Nephron (organoid): ENCODE measurements at regions not wholly inside any gene's neighbourhood (a gene's known extent, or its start where the extent isn't known, plus 50 kb on each side); places are given as distances from the start of the nearest gene placed in this dataset.
"Not testable (repeated sequence)": the region's sequence is repeated elsewhere in the genome, so short reads cannot be mapped to it uniquely, and the experiment has no call there.

Experiments used
- H3K27ac Mint-ChIP-seq, 3 experiments: 2 replicates each; pipeline ENCODE4 v1.8.0; 2020; ENCODE audit warnings: mixed read lengths in 3 of 3, mild to moderate bottlenecking in 2 of 3, moderate library complexity in 1 of 3
- H3K27me3 Mint-ChIP-seq: 2 replicates; pipeline ENCODE4 v1.8.0; 2021; ENCODE audit warnings: low read depth, mild to moderate bottlenecking, moderate library complexity, mixed read lengths
- H3K36me3 Mint-ChIP-seq: 2 replicates; pipeline ENCODE4 v1.8.0; 2020; ENCODE audit warnings: low read depth, mixed read lengths
- H3K4me1 Mint-ChIP-seq: 2 replicates; pipeline ENCODE4 v1.8.0; 2020; ENCODE audit warnings: mixed read lengths
- H3K4me3 Mint-ChIP-seq, 3 experiments: 2 replicates each; pipeline ENCODE4 v1.8.0; 2020; ENCODE audit warnings: mild to moderate bottlenecking in 3 of 3, mixed read lengths in 3 of 3, moderate library complexity in 2 of 3
- H3K9me3 Mint-ChIP-seq: 2 replicates; pipeline ENCODE4 v1.8.0; 2020; ENCODE audit warnings: mixed read lengths
- TF ChIP-seq, protein P1 (sequence below), 3 experiments: fragments of 200-600 bp; sonication (generic); IDR thresholded peaks; one replicate each; pipeline ENCODE4 v1.5.0; 2021; ENCODE audit warnings: antibody characterized with exemption in 3 of 3; ENCODE audit not compliant: unreplicated experiment in 3 of 3

DNA sequence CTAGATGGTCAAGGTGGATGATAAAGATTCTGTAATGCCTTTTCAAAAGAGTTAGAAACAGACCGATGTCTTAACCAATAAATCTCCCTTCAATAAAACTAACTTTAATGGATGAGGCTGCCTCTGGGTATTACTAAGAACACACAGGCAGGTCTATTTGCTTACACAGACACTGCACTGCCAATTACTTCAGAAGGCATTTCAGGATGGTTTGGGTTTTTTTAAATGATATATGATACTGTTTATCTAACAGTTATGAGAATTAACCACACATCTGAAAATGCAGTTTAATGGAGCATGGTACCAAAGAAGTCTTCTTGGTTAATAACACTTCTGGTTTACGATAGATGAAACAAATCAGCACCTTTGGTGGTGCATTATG lies 367.9 kb upstream of the GRAMD2B start:
- TF ChIP-seq, protein P1, sequence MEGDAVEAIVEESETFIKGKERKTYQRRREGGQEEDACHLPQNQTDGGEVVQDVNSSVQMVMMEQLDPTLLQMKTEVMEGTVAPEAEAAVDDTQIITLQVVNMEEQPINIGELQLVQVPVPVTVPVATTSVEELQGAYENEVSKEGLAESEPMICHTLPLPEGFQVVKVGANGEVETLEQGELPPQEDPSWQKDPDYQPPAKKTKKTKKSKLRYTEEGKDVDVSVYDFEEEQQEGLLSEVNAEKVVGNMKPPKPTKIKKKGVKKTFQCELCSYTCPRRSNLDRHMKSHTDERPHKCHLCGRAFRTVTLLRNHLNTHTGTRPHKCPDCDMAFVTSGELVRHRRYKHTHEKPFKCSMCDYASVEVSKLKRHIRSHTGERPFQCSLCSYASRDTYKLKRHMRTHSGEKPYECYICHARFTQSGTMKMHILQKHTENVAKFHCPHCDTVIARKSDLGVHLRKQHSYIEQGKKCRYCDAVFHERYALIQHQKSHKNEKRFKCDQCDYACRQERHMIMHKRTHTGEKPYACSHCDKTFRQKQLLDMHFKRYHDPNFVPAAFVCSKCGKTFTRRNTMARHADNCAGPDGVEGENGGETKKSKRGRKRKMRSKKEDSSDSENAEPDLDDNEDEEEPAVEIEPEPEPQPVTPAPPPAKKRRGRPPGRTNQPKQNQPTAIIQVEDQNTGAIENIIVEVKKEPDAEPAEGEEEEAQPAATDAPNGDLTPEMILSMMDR (IDR thresholded peaks at IDR 0.05; ENCODE audit: unreplicated experiment in 3 of 3) = no peak

GRCh38 chr5:126056352-126056751 lies 366.9 kb upstream of the GRAMD2B start:
- no peaks in the 10 kb centered on the region for H3K27me3 Mint-ChIP-seq
- H3K9me3 Mint-ChIP-seq = peaks cover 9% of the 10 kb centered on the region
- peaks cover 3% of the 10 kb centered on the region for H3K36me3 Mint-ChIP-seq
- TF ChIP-seq, protein P1 (IDR thresholded peaks at IDR 0.05; ENCODE audit: unreplicated experiment in 3 of 3) = no peak
- H3K4me1 Mint-ChIP-seq = peaks cover 34% of the 10 kb centered on the region
- no peak overlapping the region for H3K4me3 Mint-ChIP-seq
- peak overlapping the region; percentile 11 to 84 (median 67) for H3K27ac Mint-ChIP-seq

More for the DNA sequence above, 367.9 kb upstream of the GRAMD2B start:
- H3K27ac Mint-ChIP-seq = peak overlapping the region; percentile 67 to 84 (median 77)
- H3K4me1 Mint-ChIP-seq = peaks cover 34% of the 10 kb centered on the region
- H3K27me3 Mint-ChIP-seq = no peaks in the 10 kb centered on the region
- H3K36me3 Mint-ChIP-seq = peaks cover 3% of the 10 kb centered on the region
- H3K9me3 Mint-ChIP-seq = peaks cover 9% of the 10 kb centered on the region
- H3K4me3 Mint-ChIP-seq = no peak overlapping the region

DNA sequence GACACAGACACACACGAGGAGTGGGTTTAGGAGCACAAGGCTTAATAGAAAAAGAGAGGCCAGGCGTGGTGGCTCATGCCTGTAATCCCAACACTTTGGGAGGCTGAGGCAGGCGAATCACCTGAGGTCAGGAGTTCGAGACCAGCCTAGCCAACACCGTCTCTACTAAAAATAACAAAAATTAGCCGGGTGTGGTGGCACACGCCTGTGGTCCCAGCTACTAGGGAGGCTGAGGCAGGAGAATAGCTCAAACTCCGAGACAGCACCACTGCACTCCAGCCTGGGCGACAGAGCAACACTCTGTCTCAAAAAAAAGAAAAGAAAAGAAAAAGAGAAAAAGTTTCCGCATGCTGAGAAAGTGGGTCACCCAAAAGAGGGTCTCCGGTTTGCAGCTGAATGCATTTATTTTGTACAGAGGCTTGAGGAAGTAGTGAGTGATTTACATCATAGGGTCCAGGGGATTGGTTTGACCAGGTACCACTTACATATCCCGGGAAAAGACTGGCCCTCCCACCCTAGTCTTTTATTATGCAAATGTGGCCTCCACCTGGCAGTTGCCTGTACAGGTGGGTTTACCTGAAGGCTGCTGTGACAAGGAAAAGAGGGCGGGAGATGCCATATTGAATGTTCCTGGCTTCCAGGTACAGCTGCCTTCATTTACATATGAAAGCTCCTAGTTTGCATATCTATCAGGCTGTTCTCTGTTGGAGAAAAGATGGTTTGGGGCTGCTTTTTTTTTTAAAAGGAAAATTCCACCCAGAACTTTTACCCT lies 366.2 kb upstream of the GRAMD2B start:
- Mint-ChIP-seq H3K27ac (peak overlapping the region; percentile 11 to 84 (median 67)), H3K9me3 (peaks cover 5% of the 10 kb centered on the region), H3K4me1 (peaks cover 34% of the 10 kb centered on the region), H3K27me3 (no peaks in the 10 kb centered on the region), H3K4me3 (no peak overlapping the region), H3K36me3 (no peaks in the 10 kb centered on the region)
- TF ChIP-seq, protein P1 (IDR thresholded peaks at IDR 0.05; ENCODE audit: unreplicated experiment in 3 of 3) = no peak

DNA sequence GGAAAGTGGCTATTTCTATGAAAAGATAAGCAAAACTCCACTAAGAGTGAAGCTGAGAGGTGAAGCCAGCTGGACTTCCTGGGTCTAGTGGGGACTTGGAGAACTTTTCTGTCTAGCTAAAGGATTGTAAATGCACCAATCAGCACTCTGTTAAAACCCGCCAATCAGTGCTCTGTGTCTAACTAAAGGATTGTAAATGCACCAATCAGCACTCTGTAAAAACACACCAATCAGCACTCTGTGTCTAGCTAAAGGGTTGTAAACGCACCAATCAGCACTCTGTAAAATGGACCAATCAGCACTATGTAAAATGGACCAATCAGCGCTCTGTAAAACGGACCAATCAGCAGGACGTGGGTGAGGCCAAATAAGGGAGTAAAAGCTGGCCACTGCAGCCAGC lies 364.8 kb upstream of the GRAMD2B start:
- H3K9me3 Mint-ChIP-seq, H3K36me3 Mint-ChIP-seq, H3K27ac Mint-ChIP-seq, H3K4me3 Mint-ChIP-seq, H3K27me3 Mint-ChIP-seq: not testable (repeated sequence)
- H3K4me1 Mint-ChIP-seq = peaks cover 41% of the 10 kb centered on the region

DNA sequence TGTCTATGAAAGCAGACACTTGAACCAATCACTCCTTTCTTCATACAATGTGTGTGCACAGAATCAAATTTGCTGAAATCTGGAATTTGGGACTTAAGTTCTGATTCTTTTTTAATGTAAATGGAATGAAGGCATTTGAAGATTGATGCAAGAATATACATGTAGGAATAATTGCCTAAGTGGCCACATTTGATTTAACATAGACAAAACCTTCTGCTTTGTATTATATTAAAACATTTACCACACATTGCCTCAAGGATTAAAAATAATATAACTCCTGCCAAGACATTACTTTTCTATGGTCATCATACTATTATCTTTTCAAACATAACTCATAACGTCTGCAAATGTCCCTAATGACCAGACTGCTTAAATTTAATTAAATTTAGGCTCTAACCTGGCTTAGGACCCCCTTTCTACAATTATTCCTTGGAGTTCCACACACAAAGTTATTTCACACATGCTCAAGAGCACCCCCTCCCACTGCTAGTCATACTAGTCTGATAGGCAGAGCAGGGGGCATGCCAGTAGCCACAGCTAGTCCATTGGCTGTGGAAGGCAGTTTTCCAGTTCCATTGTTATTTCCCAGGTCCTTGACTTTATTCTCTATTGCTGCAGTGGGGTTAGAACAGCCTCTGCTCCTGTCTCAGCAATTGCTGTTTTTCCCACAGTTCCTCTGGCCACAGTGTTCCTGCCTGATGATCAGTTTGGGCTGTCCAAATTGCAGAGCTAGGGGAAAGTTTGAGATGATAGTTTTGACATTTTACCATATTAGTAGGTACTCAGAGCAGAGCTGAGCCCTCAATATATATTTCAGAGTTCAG lies 360.6 kb upstream of the GRAMD2B start:
- peaks cover 5% of the 10 kb centered on the region for H3K9me3 Mint-ChIP-seq
- TF ChIP-seq, protein P1 (IDR thresholded peaks at IDR 0.05; ENCODE audit: unreplicated experiment in 3 of 3) = no peak
- H3K4me1 Mint-ChIP-seq = peaks cover 9% of the 10 kb centered on the region
- H3K4me3 Mint-ChIP-seq = no peak overlapping the region
- H3K27me3 Mint-ChIP-seq = peaks cover 4% of the 10 kb centered on the region
- no peaks in the 10 kb centered on the region for H3K36me3 Mint-ChIP-seq
- peak overlapping the region in 2 of 3 experiments; percentile 19 to 45 for H3K27ac Mint-ChIP-seq

DNA sequence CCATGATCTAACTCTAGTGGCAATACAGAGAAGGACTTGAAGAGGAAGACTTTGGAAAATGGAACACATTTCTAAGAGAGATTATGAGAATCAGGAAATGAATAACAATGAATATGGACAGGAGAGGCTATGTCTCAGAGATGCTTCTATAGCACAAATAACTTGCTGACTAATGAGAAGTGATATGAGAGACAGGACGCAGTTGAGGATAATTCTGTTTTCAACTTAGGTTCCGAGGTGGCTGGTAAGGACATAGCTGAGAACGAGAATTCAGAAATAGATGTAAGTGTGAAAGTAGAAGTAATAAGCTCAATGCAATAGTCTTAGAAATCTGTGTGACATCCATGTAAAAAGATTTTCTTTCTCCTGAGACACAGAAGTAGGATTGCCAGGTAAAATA lies 358.1 kb upstream of the GRAMD2B start:
- no peaks in the 10 kb centered on the region for H3K36me3 Mint-ChIP-seq
- TF ChIP-seq, protein P1 (IDR thresholded peaks at IDR 0.05; ENCODE audit: unreplicated experiment in 3 of 3) = no peak
- no peak overlapping the region for H3K27ac Mint-ChIP-seq
- peaks cover 5% of the 10 kb centered on the region for H3K9me3 Mint-ChIP-seq
- H3K27me3 Mint-ChIP-seq = peaks cover 4% of the 10 kb centered on the region
- no peak overlapping the region for H3K4me3 Mint-ChIP-seq
- H3K4me1 Mint-ChIP-seq = peaks cover 9% of the 10 kb centered on the region
